Erythroblast (primary cell): ENCODE measurements at regions not wholly inside any gene's neighbourhood (a gene's known extent, or its start where the extent isn't known, plus 50 kb on each side); places are given as distances from the start of the nearest gene placed in this dataset.

ENCODE experiments used
- GATA1 ChIP-seq: IDR thresholded peaks from 2 replicates; pipeline ENCODE4 v1.6.1; 2011; ENCODE audit warnings: low read depth, mild to moderate bottlenecking, control low read depth, low read length, moderate library complexity
- POLR2A ChIP-seq: IDR thresholded peaks from 2 replicates; pipeline ENCODE4 v1.6.1; 2011; ENCODE audit warnings: mild to moderate bottlenecking, low read length

DNA sequence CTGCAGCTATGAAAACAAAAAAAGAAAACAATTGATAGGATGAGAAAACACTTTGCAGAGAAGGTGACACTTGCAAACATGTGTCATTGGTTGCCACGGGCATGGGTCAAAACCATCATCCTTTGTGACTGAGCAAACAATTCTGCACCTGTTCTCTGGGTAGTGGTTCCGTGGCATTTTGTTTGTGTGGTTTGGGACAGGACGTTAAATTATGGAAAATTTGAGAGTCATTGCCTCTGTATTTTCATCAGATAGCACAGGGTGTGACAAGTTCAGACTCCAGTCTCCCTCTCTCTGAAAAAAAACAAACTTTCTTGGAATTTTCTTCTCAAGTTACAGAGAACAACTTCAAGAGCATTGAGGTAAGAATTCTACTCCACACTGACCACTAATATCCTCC, 113.4 kb upstream of the HMHB1 start:
- TF ChIP-seq POLR2A = no peak
- no peak for TF ChIP-seq GATA1
